ENCODE measurements at regions not wholly inside any gene's neighbourhood (a gene's known extent, or its start where the extent isn't known, plus 50 kb on each side); places are given as distances from the start of the nearest gene placed in this dataset.
"Not testable (repeated sequence)": the region's sequence is repeated elsewhere in the genome, so short reads cannot be mapped to it uniquely, and the experiment has no call there.

GRCh38 chr2:209049608-209050007 lies 374.2 kb upstream of the MAP2 start:
- no peak for DNase-seq (ENCODE audit: low read depth in 2 of 2)

GRCh38 chr2:209062210-209062609 lies 361.6 kb upstream of the MAP2 start:
- no peak for DNase-seq (ENCODE audit: low read depth in 2 of 2)

DNA sequence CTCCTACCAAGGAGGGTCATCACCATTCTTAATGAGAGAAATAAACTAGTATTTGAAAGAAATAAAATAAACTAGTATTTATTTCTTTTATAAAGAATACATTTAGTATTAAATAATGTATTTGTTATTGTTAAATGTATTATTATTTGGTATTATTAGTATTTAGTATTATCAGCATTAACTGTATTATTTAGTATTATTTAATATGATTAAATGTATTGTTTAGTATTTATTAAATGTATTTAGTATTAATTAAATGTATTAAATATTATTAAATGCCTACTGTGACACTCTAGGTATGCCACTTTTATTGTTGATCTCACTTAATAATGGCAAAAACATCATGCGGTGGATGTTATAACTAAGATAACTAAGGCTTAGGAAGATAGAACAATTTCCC lies 353.6 kb upstream of the MAP2 start:
- DNase-seq (ENCODE audit: low read depth in 2 of 2), result no peak

DNA sequence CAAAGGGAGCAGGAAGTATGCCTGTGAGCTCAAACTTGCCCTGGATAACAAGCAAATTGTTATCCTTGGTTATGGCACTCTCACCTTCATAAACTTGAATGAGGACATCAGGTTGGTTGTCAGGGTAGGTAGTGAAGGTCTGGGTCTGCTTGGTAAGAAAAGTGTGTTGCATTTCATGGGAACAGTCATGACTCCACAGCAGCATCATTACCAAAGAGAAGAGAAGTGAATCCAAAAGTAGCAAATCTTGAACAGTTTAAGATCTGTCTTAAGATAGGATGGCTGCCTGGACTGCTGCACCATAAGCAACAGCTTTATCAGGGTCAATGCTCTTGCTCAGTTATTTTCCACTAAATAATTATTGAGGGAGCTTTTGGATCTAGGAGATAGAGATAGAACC lies 350.7 kb upstream of the MAP2 start:
- no peak for DNase-seq (ENCODE audit: low read depth in 2 of 2)

DNA sequence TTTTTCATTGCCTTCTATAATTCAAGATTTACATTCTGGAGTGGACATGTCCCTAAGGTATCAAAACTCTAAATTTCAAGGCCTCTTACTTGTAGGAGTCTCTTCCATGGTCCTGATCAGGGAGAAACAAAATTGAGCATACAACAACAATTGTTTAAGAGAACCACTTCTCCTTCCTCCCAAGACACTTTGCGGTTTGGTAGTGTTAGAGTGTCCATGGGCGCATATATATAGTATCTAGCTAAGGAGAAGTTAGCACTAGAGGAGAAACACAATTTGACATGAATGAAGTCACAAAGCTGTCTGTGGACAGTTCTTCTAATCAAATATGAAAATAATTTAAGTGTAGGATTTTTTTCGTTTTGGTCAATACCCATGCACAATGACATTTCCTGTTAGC lies 349.1 kb upstream of the MAP2 start:
- DNase-seq (ENCODE audit: low read depth in 2 of 2), result no peak

DNA sequence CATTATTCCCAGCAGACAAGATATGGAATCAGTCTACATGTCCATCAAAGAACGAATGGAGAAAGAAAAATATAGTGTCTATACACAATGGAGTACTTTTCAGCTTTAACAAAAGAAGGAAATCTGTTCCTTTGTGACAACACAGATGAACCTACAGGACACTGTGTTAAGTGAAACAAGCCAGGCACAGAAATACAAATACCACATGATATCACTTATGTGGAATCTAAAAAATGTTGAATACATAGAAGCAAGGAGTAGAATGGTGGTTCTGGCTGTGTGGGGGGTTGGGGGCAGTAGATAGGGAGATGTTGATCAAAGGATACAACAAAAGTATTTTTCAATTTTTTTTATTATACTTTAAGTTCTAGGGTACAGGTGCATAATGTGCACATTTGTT lies 347.7 kb upstream of the MAP2 start:
- no peak for DNase-seq (ENCODE audit: low read depth in 2 of 2)

DNA sequence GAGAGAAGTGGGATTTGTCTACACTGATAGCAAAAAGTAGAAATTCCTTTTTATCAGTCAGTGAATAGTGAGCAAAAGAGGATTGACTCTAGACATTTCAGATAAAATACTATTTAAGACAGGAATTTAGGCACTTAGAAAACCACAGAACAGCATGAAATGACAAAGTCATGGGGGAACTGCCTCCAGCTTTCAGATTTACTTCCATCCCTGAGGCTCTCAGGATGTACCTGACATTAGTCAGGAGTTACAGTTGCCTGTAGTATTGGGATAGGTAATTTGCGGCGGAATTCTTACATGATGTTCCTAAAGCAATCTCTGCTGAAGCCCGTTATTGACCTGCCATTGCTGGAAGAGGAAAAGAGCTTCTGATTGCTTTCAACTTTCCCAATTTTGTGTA lies 337.1 kb upstream of the MAP2 start:
- DNase-seq (ENCODE audit: low read depth in 2 of 2), result no peak

DNA sequence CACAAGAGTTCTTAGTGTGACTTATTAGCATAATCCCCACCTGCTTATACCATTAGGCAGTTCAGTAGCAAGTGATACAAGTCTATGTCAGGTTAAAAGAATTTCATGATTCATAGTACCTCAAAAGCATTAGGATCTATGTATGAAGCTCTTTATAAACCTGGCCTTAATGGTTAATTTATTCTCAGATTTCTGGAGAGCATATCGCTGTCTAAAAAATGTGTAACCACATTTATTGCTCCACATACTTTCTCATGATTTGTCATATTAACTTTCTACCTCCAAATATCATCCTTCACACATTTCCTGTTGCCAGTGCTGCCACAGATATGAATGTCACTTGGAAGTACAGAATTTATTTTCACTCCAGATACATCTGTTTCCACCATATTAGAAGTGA lies 332.8 kb upstream of the MAP2 start:
- DNase-seq (ENCODE audit: low read depth in 2 of 2), result no peak

GRCh38 chr2:209094221-209094620 lies 329.6 kb upstream of the MAP2 start:
- DNase-seq (ENCODE audit: low read depth in 2 of 2), result no peak

DNA sequence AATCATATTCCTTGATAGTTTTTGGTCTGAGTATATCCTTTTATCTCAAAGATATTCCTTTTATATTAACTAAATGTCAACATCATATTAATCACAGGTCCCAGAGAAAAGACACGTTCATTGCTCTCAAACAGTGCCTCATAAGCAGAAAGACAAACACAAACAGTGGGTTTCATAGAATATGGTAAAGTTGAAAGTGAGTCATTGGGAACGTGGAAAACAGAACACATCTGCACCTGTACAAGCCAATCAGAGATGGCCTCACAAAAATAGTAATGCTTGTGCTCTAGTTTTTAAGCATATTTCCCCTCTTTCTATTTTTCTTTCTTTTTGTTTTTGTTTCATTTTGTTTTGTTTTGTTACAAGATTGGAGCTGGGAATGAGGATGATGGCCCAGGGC lies 328.4 kb upstream of the MAP2 start:
- no peak for DNase-seq (ENCODE audit: low read depth in 2 of 2)

- no peak for DNase-seq (ENCODE audit: low read depth in 2 of 2)
Observed at GRCh38 chr2:209097168-209097567, 326.7 kb upstream of the MAP2 start.

GRCh38 chr2:209102319-209102718 lies 321.5 kb upstream of the MAP2 start:
- DNase-seq (ENCODE audit: low read depth in 2 of 2), result no peak

- no peak for DNase-seq (ENCODE audit: low read depth in 2 of 2)
Observed at GRCh38 chr2:209113026-209113425, 310.8 kb upstream of the MAP2 start.

- no peak for DNase-seq (ENCODE audit: low read depth in 2 of 2)
Observed at GRCh38 chr2:209114588-209115240, 309.1 kb upstream of the MAP2 start.

DNA sequence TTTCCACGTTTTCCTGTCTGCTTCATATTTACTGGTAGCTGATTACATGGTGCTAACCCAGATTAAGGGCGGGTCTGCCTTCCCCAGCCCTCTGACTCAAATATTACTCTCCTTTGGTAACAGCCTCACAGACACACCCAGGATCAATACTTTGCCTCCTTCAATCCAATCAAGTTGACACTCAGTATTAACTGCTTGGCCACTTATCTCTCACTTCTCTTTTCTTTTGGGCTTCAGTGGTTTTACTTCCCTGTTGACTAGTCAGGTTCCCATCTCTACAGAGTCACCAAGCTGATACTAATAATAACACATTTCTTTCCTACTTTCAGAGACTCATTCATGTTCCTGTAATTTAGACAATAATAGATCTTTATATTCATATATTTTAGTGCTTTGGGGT lies 302.2 kb upstream of the MAP2 start:
- no peak for DNase-seq (ENCODE audit: low read depth in 2 of 2)

- DNase-seq (ENCODE audit: low read depth in 2 of 2), result no peak
Observed at GRCh38 chr2:209125291-209125690, 298.6 kb upstream of the MAP2 start.

- DNase-seq (ENCODE audit: low read depth in 2 of 2), result no peak
Observed at GRCh38 chr2:209138079-209138478, 285.8 kb upstream of the MAP2 start.

- no peak for DNase-seq (ENCODE audit: low read depth in 2 of 2)
Observed at GRCh38 chr2:209141142-209141541, 282.7 kb upstream of the MAP2 start.

DNA sequence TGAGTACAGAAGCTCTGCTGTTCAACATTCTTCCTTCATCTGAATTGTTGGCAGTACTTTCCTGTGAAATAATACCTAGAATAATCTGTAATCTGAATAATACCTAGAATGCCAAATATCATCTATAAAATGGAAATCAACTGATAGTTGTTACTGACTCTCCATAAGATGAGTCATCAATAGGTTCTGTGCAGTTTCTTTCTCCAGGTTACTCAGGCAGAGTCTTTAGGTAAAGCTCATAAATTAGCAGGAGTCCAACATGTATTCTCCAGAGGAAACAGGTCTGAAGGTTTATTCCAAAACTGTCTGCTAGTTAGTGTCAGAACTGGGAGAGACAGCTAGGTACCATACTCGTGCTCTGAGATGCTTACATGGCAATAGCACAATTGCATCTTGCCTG lies 282.0 kb upstream of the MAP2 start:
- no peak for DNase-seq (ENCODE audit: low read depth in 2 of 2)

DNA sequence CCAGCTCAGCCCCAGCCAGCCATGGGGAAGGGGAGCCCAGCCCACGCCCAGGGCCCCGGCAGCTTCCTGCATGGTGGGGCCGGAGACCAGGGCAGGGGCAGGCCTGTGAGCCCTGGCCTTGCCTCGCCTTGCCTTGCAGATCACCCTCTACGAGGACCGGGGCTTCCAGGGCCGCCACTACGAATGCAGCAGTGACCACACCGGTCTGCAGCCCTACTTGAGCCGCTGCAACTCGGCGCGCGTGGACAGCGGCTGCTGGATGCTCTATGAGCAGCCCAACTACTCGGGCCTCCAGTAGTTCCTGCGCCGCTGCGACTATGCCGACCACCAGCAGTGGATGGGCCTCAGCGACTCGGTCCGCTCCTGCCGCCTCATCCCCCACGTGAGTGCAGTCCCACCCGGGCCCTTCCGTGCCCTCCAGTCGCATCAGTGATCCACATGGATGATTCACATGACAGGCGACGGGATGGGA lies 278.6 kb upstream of the MAP2 start:
- DNase-seq (ENCODE audit: low read depth in 2 of 2), result not testable (repeated sequence)

GRCh38 chr2:209145941-209146681 lies 277.7 kb upstream of the MAP2 start:
- DNase-seq (ENCODE audit: low read depth in 2 of 2), result no peak

- no peak for DNase-seq (ENCODE audit: low read depth in 2 of 2)
Observed at GRCh38 chr2:209146682-209147320, 277.0 kb upstream of the MAP2 start.

- DNase-seq (ENCODE audit: low read depth in 2 of 2), result no peak
Observed at GRCh38 chr2:209147981-209148380, 275.9 kb upstream of the MAP2 start.
